Pancreas (tissue), 10 donors: ENCODE measurements at regions not wholly inside any gene's neighbourhood (a gene's known extent, or its start where the extent isn't known, plus 50 kb on each side); places are given as distances from the start of the nearest gene placed in this dataset.

Source experiments
- ATAC-seq, 4 donors: fragments of 200-7000 bp; cut with Tn5 transposase; one replicate each; pipeline versions ENCODE4 v1.8.0 to v1.9.1; 2020; ENCODE audit warnings: mild to moderate bottlenecking in 4 of 4, moderate library complexity in 4 of 4
- DNase-seq, 6 donors: peaks; one replicate each; pipeline ENCODE4 v3.0.0-alpha.2; 2020
- FAIRE-seq: peaks from 2 replicates; lab custom pipeline; 2012; peaks lifted over from hg19 to GRCh38; lab: Jason Lieb, UNC
- H3K27ac ChIP-seq, 4 donors: fragments of 200-600 bp; sonication (generic); 1 replicate in 3 of 4; 2 replicates in 1 of 4; pipeline versions ENCODE4 v1.5.0 to v1.8.0; 2020
- H3K27me3 ChIP-seq, 4 donors: fragments of 200-600 bp; one replicate each; pipeline ENCODE4 v1.8.0; 2021
- H3K36me3 ChIP-seq, 3 donors: fragments of 200-600 bp; sonication (generic) in 1 of 3; one replicate each; pipeline versions ENCODE4 v1.5.0 to v1.8.0; 2020 to 2021
- H3K4me1 ChIP-seq, 3 donors: fragments of 200-600 bp; one replicate each; pipeline ENCODE4 v1.8.0; 2021
- H3K4me3 ChIP-seq, 4 donors: fragments of 200-600 bp; sonication (generic) in 2 of 4; one replicate each; pipeline versions ENCODE4 v1.5.0 to v1.8.0; 2020 to 2021
- H3K9me3 ChIP-seq, 4 donors: fragments of 200-600 bp; one replicate each; pipeline ENCODE4 v1.8.0; 2021
- CTCF ChIP-seq, 4 donors: fragments of 200-600 bp; sonication (generic) in 3 of 4; IDR thresholded peaks; one replicate each; pipeline versions ENCODE4 v1.5.0 to v1.8.0; 2021; ENCODE audit warnings: antibody characterized with exemption in 4 of 4
- WGBS, 2 donors: extraction: QIAGEN DNeasy Blood & Tissue Kit; methylation state at CpG; one replicate each; pipeline ENCODE4 v1.1.7; 2013; 5-methylcytosine and 5-hydroxymethylcytosine counted together
- intact Hi-C, 3 donors: fragments of 100-400 bp; cut with DNase I; formaldehyde crosslinking; loops; one replicate each; pipeline versions ENCODE4 v1.11.1 to v1.14.2; 2022
- donor health status: healthy with polysubstance abuse.
- donor health status: DM: no; HTN: no; CAD: no; lungs with moderate emphysema.
- donor health status: DM: no; HTN: no; CAD: no.
- donor health status: control.
- donor health status: control.
- donor health status: Bipolar disorder and iron deficiency.
- donor health status: DM: yes; HTN: yes; CAD: no.
- donor health status: DM: no; HTN: no; CAD: no.
- donor health status: DM: no; HTN: no; CAD: no.
- donor health status: DM: yes; HTN: yes; CAD: no.

GRCh38 chr12:62986844-62987243, 51.9 kb upstream of the PPM1H start:
- no peak for ATAC-seq
- WGBS, 2 donors: 0 to 54% methylated on average over 2 of the region's 2 CpGs

More at GRCh38 chr12:62986844-62987243, 51.9 kb upstream of the PPM1H start:
- Histone ChIP-seq H3K27ac (no peak overlapping the region), H3K9me3 (no peaks in the 10 kb centered on the region), H3K4me1 (no peaks in the 10 kb centered on the region), H3K4me3 (no peak overlapping the region), H3K36me3 (no peaks in the 10 kb centered on the region), H3K27me3 (no peaks in the 10 kb centered on the region)
- intact Hi-C loops: no loop called here
- FAIRE-seq (no peak), DNase-seq (no peak)
- TF ChIP-seq CTCF (IDR thresholded peaks at IDR 0.05): no peak
